Pulmonary artery endothelial cell (primary cell): ENCODE measurements at regions not wholly inside any gene's neighbourhood (a gene's known extent, or its start where the extent isn't known, plus 50 kb on each side); places are given as distances from the start of the nearest gene placed in this dataset.
"Not testable (repeated sequence)": the region's sequence is repeated elsewhere in the genome, so short reads cannot be mapped to it uniquely, and the experiment has no call there.

Experiments
- DNase-seq: peaks from one replicate; pipeline ENCODE4 v3.0.0-alpha.2; 2011; ENCODE audit warnings: low read depth, low spot score

- DNase-seq, result no peak
Observed at GRCh38 chr6:15841937-15842726, 179.3 kb upstream of the DTNBP1 start.

- no peak for DNase-seq
Observed at GRCh38 chr6:15839969-15840541, 177.2 kb upstream of the DTNBP1 start.

GRCh38 chr6:15837205-15837604 is 174.4 kb upstream of the DTNBP1 start:
- DNase-seq, result no peak

GRCh38 chr6:15832841-15833240 is 170.0 kb upstream of the DTNBP1 start:
- no peak for DNase-seq

- no peak for DNase-seq
Observed at GRCh38 chr6:15829156-15829555, 166.3 kb upstream of the DTNBP1 start.

- no peak for DNase-seq
Observed at GRCh38 chr6:15827496-15828255, 164.8 kb upstream of the DTNBP1 start.

GRCh38 chr6:15826814-15827318 is 164.0 kb upstream of the DTNBP1 start:
- DNase-seq, result no peak

- DNase-seq, result no peak
Observed at GRCh38 chr6:15825332-15825930, 162.6 kb upstream of the DTNBP1 start.

GRCh38 chr6:15824811-15825210 is 162.0 kb upstream of the DTNBP1 start:
- no peak for DNase-seq

- no peak for DNase-seq
Observed at GRCh38 chr6:15823838-15824414, 161.1 kb upstream of the DTNBP1 start.

- no peak for DNase-seq
Observed at GRCh38 chr6:15822835-15823234, 160.0 kb upstream of the DTNBP1 start.

GRCh38 chr6:15819841-15820240 is 157.0 kb upstream of the DTNBP1 start:
- no peak for DNase-seq

- no peak for DNase-seq
Observed at GRCh38 chr6:15819226-15819625, 156.4 kb upstream of the DTNBP1 start.

GRCh38 chr6:15818491-15818890 is 155.7 kb upstream of the DTNBP1 start:
- DNase-seq, result no peak

GRCh38 chr6:15818044-15818443 is 155.2 kb upstream of the DTNBP1 start:
- no peak for DNase-seq

- DNase-seq, result no peak
Observed at GRCh38 chr6:15817100-15817499, 154.3 kb upstream of the DTNBP1 start.

- no peak for DNase-seq
Observed at GRCh38 chr6:15816661-15817060, 153.8 kb upstream of the DTNBP1 start.

- not testable (repeated sequence) for DNase-seq
Observed at GRCh38 chr6:15813698-15814097, 150.9 kb upstream of the DTNBP1 start.

GRCh38 chr6:15811107-15811506 is 148.3 kb upstream of the DTNBP1 start:
- DNase-seq, result no peak

GRCh38 chr6:15810618-15811017 is 147.8 kb upstream of the DTNBP1 start:
- DNase-seq, result no peak

GRCh38 chr6:15809367-15809766 is 146.5 kb upstream of the DTNBP1 start:
- no peak for DNase-seq
